ENCODE measurements at regions not wholly inside any gene's neighbourhood (a gene's known extent, or its start where the extent isn't known, plus 50 kb on each side); places are given as distances from the start of the nearest gene placed in this dataset.

- Histone ChIP-seq H3K27ac (no peak overlapping the region), H3K4me3 (no peak overlapping the region), H3K4me1 (no peaks in the 10 kb centered on the region), H3K27me3 (no peaks in the 10 kb centered on the region), H3K36me3 (no peaks in the 10 kb centered on the region), H3K9me3 (peaks cover 0 to 24% (median 0%) of the 10 kb centered on the region in 12 donors)
- intact Hi-C loops (cut with DNase I), result no loop called here
- WGBS, 4 donors, result 81 to 89% (median 85%) methylated on average over 3 of the region's 3 CpGs
- ATAC-seq (no peak), DNase-seq (no peak)
- TF ChIP-seq CTCF (IDR thresholded peaks at IDR 0.05) (no peak), POLR2A (IDR thresholded peaks at IDR 0.05) (no peak)
Observed at GRCh38 chr5:104400941-104401340, 838.4 kb upstream of the NUDT12 start.

- Histone ChIP-seq H3K27me3 (no peaks in the 10 kb centered on the region), H3K9me3 (peaks cover 0 to 12% (median 0%) of the 10 kb centered on the region in 12 donors), H3K27ac (no peak overlapping the region), H3K4me3 (no peak overlapping the region), H3K36me3 (no peaks in the 10 kb centered on the region), H3K4me1 (no peaks in the 10 kb centered on the region)
- no peak for DNase-seq
- TF ChIP-seq POLR2A (IDR thresholded peaks at IDR 0.05), result no peak
- intact Hi-C loops (cut with DNase I), result no loop called here
- WGBS, 4 donors, result 58 to 68% (median 60%) methylated on average over 3 of the region's 3 CpGs
- no peak for ATAC-seq
Observed at GRCh38 chr5:104385906-104386305, 823.3 kb upstream of the NUDT12 start.

GRCh38 chr5:104375345-104375744 is 812.8 kb upstream of the NUDT12 start:
- intact Hi-C loops (cut with DNase I), result no loop called here

GRCh38 chr5:104372796-104373195 is 810.2 kb upstream of the NUDT12 start:
- no peak for TF ChIP-seq POLR2A (IDR thresholded peaks at IDR 0.05)
- no peak for TF ChIP-seq CTCF (IDR thresholded peaks at IDR 0.05)
- DNase-seq, result no peak
- 32 to 49% (median 40%) methylated on average over 2 of the region's 2 CpGs for WGBS, 4 donors
- no peaks in the 10 kb centered on the region for H3K27me3 ChIP-seq
- no peak overlapping the region for H3K4me3 ChIP-seq
- no peaks in the 10 kb centered on the region for H3K36me3 ChIP-seq
- no peaks in the 10 kb centered on the region for H3K4me1 ChIP-seq
- no peak overlapping the region for H3K27ac ChIP-seq
- ATAC-seq, result no peak
- intact Hi-C loops (cut with DNase I), result no loop called here
- no peaks in the 10 kb centered on the region for H3K9me3 ChIP-seq

More at GRCh38 chr5:104375345-104375744, 812.8 kb upstream of the NUDT12 start:
- Histone ChIP-seq H3K27ac (no peak overlapping the region), H3K9me3 (peaks cover 0 to 3% (median 0%) of the 10 kb centered on the region in 12 donors), H3K4me1 (no peaks in the 10 kb centered on the region), H3K36me3 (no peaks in the 10 kb centered on the region), H3K4me3 (no peak overlapping the region), H3K27me3 (no peaks in the 10 kb centered on the region)
- 27 to 33% (median 31%) methylated on average over 1 of the region's 1 CpG for WGBS, 4 donors
- TF ChIP-seq CTCF (IDR thresholded peaks at IDR 0.05) (no peak), POLR2A (IDR thresholded peaks at IDR 0.05) (no peak)
- ATAC-seq, result no peak
- DNase-seq, result no peak

- H3K9me3 ChIP-seq, result peaks cover 0 to under 1% (median 0%) of the 10 kb centered on the region in 12 donors
- TF ChIP-seq CTCF (IDR thresholded peaks at IDR 0.05) (no peak), POLR2A (IDR thresholded peaks at IDR 0.05) (no peak)
- intact Hi-C loops (cut with DNase I), result no loop called here
- H3K4me1 ChIP-seq, result no peaks in the 10 kb centered on the region
- H3K4me3 ChIP-seq, result no peak overlapping the region
- WGBS, 4 donors, result 74 to 79% (median 77%) methylated on average over 10 of the region's 10 CpGs
- H3K27me3 ChIP-seq, result no peaks in the 10 kb centered on the region
- no peaks in the 10 kb centered on the region for H3K36me3 ChIP-seq
- DNase-seq (no peak), ATAC-seq (no peak)
- no peak overlapping the region for H3K27ac ChIP-seq
Observed at GRCh38 chr5:104372376-104372775, 809.8 kb upstream of the NUDT12 start.
